A673 (cell line): ENCODE measurements at regions not wholly inside any gene's neighbourhood (a gene's known extent, or its start where the extent isn't known, plus 50 kb on each side); places are given as distances from the start of the nearest gene placed in this dataset.

Source experiments
- BruUV-seq: library from RNA; stranded (reverse); fragments of 400-500 nt; replicated peaks from 2 replicates; lab custom pipeline; 2021; lab: Mats Ljungman, UMichigan
- CTCF ChIA-PET: fragments of 300-600 bp; sonication (Branson Sonifier 250); formaldehyde crosslinking; loops from one replicate; lab custom pipeline; 2022; ENCODE audit warnings: antibody characterized with exemption; lab: Charles Lee
- POLR2A ChIA-PET: fragments of 300-600 bp; sonication (Branson Sonifier 250); formaldehyde crosslinking; loops from one replicate; lab custom pipeline; 2022; ENCODE audit warnings: antibody characterized with exemption; ENCODE audit not compliant: low non-redundant PET; lab: Charles Lee
- DNase-seq: peaks from one replicate; pipeline ENCODE4 v3.0.0-alpha.2; 2015; ENCODE audit warnings: low spot score
- H3K27ac ChIP-seq: fragments of 200-600 bp; sonication (generic); 2 replicates; pipeline ENCODE4 v1.5.1; 2016; ENCODE audit warnings: mixed run types, low read depth, mild to moderate bottlenecking, mixed read lengths, antibody characterized with exemption, low read length; ENCODE audit not compliant: poor library complexity, severe bottlenecking
- H3K27me3 ChIP-seq: fragments of 200-600 bp; sonication (generic); replicated peaks from 2 replicates; pipeline ENCODE4 v1.6.1; 2017; ENCODE audit warnings: mixed run types, low read depth, mild to moderate bottlenecking, mixed read lengths, antibody characterized with exemption, low read length; ENCODE audit not compliant: insufficient read depth, poor library complexity
- H3K36me3 ChIP-seq: fragments of 200-600 bp; sonication (generic); 2 replicates; pipeline ENCODE4 v1.6.1; 2016; ENCODE audit warnings: mixed run types, mild to moderate bottlenecking, mixed read lengths, antibody characterized with exemption, low read length; ENCODE audit not compliant: insufficient read depth, poor library complexity, severe bottlenecking
- H3K4me1 ChIP-seq: fragments of 200-600 bp; sonication (generic); 2 replicates; pipeline ENCODE4 v1.6.1; 2017; ENCODE audit warnings: mixed run types, mild to moderate bottlenecking, mixed read lengths, antibody characterized with exemption, low read length; ENCODE audit not compliant: insufficient read depth, poor library complexity, severe bottlenecking
- H3K4me3 ChIP-seq: fragments of 200-600 bp; sonication (generic); 2 replicates; pipeline ENCODE4 v1.5.1; 2016; ENCODE audit warnings: low read depth, mixed run types, mild to moderate bottlenecking, mixed read lengths, low read length; ENCODE audit not compliant: poor library complexity, severe bottlenecking
- H3K9me3 ChIP-seq: fragments of 200-600 bp; sonication (generic); 2 replicates; pipeline ENCODE4 v1.6.1; 2016; ENCODE audit warnings: mixed run types, low read depth, mild to moderate bottlenecking, mixed read lengths, antibody characterized with exemption, low read length; ENCODE audit not compliant: poor library complexity, severe bottlenecking
- EZH2 ChIP-seq: fragments of 200-600 bp; sonication (generic); IDR thresholded peaks from 2 replicates; pipeline ENCODE4 v1.6.1; 2017; ENCODE audit warnings: borderline replicate concordance, low read depth, mild to moderate bottlenecking, mixed read lengths, antibody characterized with exemption, low read length; ENCODE audit not compliant: poor library complexity, severe bottlenecking
- intact Hi-C: fragments of 100-400 bp; cut with micrococcal nuclease; formaldehyde crosslinking; loops from one replicate; pipeline ENCODE4 v1.10.0; 2022; ENCODE audit not compliant: unreplicated experiment
- TF ChIP-seq, protein P1 (sequence below): fragments of 300-800, 200-600 bp; sonication (generic); conservative IDR thresholded peaks from 2 replicates; pipeline ENCODE4 v1.5.1; 2017; ENCODE audit warnings: low read depth, mild to moderate bottlenecking, antibody characterized with exemption, low read length, moderate library complexity, mixed read lengths

DNA sequence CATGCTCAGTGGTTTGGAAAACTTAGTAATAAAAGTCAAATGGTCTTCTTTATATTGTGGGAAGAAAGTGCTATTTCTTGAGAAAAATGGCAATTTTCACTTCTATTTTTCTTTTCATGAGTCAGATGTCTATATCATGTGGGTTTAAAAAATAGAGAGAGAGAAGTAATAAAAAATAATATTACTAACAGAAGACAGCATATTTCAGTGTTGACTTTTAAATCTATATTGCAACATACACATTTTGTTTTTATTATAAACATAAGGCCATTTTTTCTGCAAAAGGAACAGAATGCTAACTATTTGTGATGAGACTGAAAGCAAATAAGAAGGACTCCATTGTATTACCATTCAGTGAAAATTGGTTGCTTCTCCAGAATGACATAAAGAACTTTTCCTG lies 135.1 kb upstream of the CNR1 start:
- no peaks in the 10 kb centered on the region for H3K36me3 ChIP-seq
- no peak for DNase-seq
- intact Hi-C loops, result no loop called here
- no peaks in the 10 kb centered on the region for H3K4me1 ChIP-seq
- ChIA-PET CTCF (no interaction called here), POLR2A (no interaction called here)
- H3K9me3 ChIP-seq, result no peaks in the 10 kb centered on the region
- no peak overlapping the region for H3K4me3 ChIP-seq
- H3K27me3 ChIP-seq, result peaks cover 7% of the 10 kb centered on the region
- no peak for TF ChIP-seq EZH2
- TF ChIP-seq, protein P1, sequence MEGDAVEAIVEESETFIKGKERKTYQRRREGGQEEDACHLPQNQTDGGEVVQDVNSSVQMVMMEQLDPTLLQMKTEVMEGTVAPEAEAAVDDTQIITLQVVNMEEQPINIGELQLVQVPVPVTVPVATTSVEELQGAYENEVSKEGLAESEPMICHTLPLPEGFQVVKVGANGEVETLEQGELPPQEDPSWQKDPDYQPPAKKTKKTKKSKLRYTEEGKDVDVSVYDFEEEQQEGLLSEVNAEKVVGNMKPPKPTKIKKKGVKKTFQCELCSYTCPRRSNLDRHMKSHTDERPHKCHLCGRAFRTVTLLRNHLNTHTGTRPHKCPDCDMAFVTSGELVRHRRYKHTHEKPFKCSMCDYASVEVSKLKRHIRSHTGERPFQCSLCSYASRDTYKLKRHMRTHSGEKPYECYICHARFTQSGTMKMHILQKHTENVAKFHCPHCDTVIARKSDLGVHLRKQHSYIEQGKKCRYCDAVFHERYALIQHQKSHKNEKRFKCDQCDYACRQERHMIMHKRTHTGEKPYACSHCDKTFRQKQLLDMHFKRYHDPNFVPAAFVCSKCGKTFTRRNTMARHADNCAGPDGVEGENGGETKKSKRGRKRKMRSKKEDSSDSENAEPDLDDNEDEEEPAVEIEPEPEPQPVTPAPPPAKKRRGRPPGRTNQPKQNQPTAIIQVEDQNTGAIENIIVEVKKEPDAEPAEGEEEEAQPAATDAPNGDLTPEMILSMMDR, result no peak
- BruUV-seq, result no TSS peak
- H3K27ac ChIP-seq, result no peak overlapping the region

DNA sequence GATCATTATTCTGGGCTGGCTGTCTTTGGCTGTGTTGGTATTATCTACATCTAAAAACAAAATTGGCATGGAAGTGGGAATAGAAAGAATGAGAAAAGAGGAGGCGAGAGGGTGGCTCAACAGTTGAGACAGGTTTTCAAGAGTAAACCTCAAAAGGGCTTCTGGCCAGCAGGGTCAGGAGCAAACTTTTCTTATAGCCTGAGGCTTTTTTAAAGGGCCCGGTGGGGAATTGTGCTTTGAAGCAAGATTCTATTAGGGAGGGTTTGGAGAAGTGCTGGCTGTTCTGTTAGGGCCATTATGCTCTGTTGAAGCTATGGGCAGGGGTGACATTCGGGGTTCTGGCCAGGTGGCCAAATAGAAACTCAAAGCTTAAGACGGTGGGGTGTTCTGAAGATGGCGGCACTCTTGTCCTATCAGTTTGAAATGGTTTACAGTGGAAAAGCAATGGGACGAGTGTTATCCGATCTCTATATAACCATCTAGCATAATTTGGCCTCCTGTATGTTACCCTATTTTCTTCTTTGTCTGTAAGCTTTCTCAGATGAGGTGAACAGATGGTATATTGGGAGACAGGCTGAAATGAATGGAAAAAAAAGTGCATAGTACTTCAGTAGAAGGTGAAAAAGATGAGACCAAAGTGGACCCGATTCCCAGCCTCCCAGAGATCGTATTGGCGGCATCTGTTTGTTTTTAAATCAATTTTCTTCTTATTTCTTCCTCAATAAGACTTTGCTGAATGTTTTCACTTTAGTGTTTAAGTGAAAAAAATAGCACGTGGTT lies 132.1 kb upstream of the CNR1 start:
- H3K27ac ChIP-seq, result no peak overlapping the region
- no peak overlapping the region for H3K4me3 ChIP-seq
- no peaks in the 10 kb centered on the region for H3K4me1 ChIP-seq
- H3K36me3 ChIP-seq, result no peaks in the 10 kb centered on the region
- no TSS peak for BruUV-seq
- CTCF ChIA-PET, result no interaction called here
- H3K9me3 ChIP-seq, result no peaks in the 10 kb centered on the region
- no peak for DNase-seq
- TF ChIP-seq, protein P1, result no peak
- TF ChIP-seq EZH2, result no peak
- POLR2A ChIA-PET, result no interaction called here
- peaks cover 7% of the 10 kb centered on the region for H3K27me3 ChIP-seq
- intact Hi-C loops, result no loop called here

DNA sequence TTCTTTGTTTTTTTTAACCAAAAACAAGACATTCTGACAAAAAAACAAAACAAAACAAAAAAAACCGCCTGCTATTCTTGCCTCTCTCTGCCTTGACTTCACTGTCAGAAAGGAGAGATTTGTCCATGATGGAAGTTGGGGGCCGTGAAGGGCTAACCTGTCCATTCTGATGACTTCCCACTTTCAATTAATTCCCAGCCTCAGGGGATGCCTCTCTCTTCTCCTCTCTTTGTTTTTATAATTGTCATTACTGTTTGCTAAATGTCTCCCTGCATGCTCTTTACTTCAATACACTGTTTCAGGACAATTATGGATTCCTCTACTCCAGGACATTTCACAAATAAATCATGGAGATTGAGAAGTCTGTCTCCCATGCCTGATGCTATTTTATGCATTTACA lies 130.5 kb upstream of the CNR1 start:
- POLR2A ChIA-PET, result no interaction called here
- intact Hi-C loops, result no loop called here
- H3K27me3 ChIP-seq, result peaks cover 7% of the 10 kb centered on the region
- CTCF ChIA-PET, result no interaction called here
- no peak for TF ChIP-seq EZH2
- TF ChIP-seq, protein P1, result no peak
- H3K9me3 ChIP-seq, result no peaks in the 10 kb centered on the region
- H3K36me3 ChIP-seq, result no peaks in the 10 kb centered on the region
- H3K4me3 ChIP-seq, result no peak overlapping the region
- H3K27ac ChIP-seq, result no peak overlapping the region
- DNase-seq, result no peak
- no peaks in the 10 kb centered on the region for H3K4me1 ChIP-seq
- BruUV-seq, result no TSS peak
